GDM1 (cell line): ENCODE measurements at regions not wholly inside any gene's neighbourhood (a gene's known extent, or its start where the extent isn't known, plus 50 kb on each side); places are given as distances from the start of the nearest gene placed in this dataset.

ENCODE experiments used
- DNase-seq: peaks from one replicate; lab custom pipeline; 2025; lab: John Stamatoyannopoulos, UW

DNA sequence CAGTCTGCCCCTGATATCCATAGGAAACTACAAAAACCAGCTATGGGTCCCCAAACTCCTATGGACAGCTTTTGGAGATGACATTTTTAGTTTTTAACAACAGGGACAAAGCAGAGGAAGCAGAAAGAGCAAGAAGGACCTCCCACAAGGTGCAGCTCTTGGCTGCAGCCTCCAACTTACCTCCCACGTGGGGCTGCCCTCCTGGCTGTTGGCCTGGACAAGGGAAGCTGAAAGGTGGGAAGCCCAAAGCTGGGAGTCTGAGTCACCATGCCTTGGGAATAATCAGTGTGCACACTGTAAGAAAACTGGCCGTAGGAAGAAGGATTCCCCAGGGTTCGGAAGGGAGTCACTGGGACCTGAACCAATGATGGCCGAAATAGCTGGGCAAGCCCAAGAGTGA is 51.8 kb upstream of the PAX1 start:
- no peak for DNase-seq

GRCh38 chr20:21643417-21643816 is 62.0 kb upstream of the PAX1 start:
- no peak for DNase-seq

GRCh38 chr20:21640556-21640955 is 64.9 kb upstream of the PAX1 start:
- no peak for DNase-seq

- DNase-seq = no peak
Measured at GRCh38 chr20:21633829-21634228, 71.6 kb upstream of the PAX1 start.

DNA sequence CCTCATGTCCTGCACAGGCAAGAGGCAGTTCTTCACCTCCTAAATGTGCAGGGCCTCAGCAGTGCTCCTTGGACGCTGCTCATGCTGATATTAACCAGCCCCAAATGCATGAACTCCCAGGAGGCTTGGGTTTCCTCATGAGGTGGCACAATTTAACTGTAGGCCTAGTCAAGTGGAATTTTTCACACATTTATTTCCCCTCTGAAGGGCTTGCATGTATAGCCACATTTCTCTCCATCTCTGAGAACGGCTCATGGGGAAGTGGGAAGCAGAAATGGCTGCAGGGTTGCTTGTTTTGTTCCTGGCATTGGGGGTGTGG is 72.8 kb upstream of the PAX1 start:
- no peak for DNase-seq

- no peak for DNase-seq
Measured at GRCh38 chr20:21632031-21632734, 73.3 kb upstream of the PAX1 start.

DNA sequence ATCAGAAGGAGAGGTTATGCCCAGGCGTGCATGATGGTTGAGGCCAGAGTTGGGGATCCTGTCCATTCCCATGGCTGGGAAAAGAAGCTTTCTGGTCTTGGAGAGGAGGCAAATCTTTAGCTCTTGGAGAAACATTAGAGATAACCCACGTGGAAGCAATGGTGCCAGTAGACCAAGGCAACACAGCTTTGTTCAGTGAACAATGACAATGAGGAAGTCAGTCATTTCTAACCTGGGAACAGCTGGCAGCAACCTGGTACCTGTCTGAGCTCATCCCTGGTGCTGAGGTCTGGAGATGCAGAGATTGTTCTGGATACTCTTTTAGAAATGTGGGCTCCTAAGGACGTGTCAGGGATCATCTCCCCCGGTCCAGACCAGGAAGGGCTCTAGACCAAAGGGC is 76.7 kb upstream of the PAX1 start:
- no peak for DNase-seq

DNA sequence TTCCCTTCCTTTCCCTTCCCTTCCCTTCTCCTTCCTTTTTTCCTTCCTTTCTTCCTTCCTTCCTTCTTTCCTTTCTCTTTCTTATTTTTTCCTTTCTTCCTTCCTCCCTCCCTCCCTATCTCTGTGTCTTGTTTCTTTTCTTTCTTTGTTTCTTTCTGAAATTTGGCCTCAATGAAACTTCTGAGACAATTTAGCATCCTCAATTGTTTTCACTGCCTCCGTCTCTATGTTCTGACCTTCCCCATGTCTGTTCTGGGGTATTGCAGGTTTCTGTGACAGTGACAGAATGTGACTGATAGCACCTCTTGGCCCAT is 81.7 kb upstream of the PAX1 start:
- no peak for DNase-seq

DNA sequence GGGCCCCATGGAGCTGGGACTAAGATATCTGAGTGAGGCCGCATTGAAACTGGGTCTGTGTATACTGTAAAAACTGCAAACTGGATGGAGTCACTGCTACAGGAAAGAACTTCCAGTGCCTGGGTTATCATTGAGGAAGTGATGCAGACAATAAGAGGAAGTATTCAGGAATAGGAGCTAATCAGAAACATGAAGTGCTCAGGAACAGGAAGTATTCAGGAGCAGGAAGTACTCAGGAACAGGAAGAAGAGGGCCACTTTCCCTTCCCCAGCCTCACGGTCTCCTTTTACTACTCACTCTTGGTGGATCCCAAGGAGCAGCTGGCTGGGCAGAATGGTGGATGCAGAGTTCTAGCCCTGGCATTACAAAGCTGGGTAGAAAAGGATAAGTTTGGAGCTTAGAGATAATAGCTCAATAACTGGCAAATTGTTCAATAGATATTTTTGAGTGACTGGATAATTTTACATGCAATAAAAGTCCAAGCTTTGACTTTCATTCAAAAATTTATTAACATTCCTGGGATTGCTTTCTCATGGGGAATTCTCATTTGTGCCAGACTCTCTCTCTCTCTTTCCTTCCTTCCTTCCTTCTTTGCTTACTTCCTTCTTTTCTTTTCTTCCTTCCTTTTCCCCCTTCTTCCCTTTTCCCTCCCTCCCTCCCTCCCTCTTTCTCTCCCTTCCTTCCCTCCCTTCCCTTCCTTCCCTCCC is 82.2 kb upstream of the PAX1 start:
- peak; percentile 27 for DNase-seq

- DNase-seq = no peak
Measured at GRCh38 chr20:21622097-21622857, 83.2 kb upstream of the PAX1 start.

DNA sequence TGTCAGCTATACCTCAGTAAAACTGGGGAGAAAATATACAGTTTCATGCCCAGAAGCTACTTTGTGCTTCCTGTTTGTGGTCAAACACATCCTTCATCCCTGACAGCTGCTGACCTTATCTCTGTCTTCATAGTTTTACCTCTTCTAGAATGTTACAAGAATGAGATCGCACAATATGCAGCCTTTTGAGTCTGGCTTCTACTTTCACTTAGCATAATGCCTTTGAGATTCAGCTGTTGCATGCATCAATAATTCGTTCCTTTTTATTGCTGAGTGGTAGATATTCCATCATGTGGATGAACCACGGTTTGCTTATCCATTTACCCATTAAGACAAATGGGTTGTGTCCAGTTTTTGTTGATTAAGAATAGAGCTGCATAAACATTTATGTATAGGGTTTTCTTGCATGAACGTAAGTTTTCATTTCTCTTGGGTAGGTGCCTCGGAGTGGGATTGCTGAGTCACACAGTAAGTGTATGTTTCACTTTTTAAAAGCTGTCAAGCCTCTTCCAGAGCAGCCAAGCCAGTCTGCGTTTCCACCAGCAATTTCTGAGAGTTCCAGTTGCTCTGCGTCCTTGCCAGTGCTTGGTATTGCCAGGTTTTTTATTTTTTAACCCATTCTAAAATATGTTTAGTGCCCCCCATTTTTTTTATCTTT is 86.6 kb upstream of the PAX1 start:
- DNase-seq = no peak

GRCh38 chr20:21615617-21616080 is 89.8 kb upstream of the PAX1 start:
- DNase-seq = peak; percentile 37

- DNase-seq = no peak
Measured at GRCh38 chr20:21614980-21615379, 90.5 kb upstream of the PAX1 start.

- no peak for DNase-seq
Measured at GRCh38 chr20:21613512-21613911, 92.0 kb upstream of the PAX1 start.

GRCh38 chr20:21609981-21610380 is 95.5 kb upstream of the PAX1 start:
- no peak for DNase-seq

GRCh38 chr20:21609221-21609620 is 95.4 kb upstream of the NKX2-2 start:
- no peak for DNase-seq

- no peak for DNase-seq
Measured at GRCh38 chr20:21608777-21609176, 94.9 kb upstream of the NKX2-2 start.

DNA sequence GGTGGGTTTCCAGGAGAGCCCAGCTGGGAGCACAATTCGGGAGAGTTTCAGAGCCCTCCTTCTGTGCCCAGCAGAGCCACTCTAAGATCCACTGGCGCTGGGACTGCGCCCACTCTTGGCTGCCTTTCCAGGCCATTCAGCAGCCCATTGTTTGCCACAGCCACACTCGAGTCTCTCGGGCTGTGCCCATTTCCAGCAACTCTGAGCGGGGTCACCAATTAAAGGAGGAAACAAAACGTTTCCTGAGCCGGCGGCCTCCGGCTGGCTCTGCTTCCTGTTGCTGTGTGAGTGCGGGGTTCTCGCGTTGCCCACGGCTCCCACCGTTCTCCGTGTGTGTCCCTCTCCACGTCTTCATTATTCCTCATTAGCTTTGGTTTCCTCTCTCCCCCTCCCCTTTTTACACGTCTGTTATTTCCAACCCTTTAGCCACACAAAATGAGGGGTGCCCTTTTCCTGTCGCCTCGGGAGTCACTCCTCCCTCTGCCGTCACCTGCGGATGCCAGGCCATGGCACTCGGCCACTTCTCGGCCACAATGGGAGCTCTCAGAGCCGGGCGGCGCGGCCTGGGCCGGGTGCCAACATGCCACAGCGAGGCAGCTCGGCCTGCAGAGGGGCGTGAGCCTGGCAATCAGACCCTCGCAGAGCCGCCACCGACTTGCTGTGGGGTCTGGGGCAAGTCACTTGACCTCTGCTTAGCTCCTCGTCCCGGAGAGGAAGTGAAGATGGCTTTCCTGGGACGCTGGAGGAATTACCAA is 94.3 kb upstream of the NKX2-2 start:
- DNase-seq = no peak

DNA sequence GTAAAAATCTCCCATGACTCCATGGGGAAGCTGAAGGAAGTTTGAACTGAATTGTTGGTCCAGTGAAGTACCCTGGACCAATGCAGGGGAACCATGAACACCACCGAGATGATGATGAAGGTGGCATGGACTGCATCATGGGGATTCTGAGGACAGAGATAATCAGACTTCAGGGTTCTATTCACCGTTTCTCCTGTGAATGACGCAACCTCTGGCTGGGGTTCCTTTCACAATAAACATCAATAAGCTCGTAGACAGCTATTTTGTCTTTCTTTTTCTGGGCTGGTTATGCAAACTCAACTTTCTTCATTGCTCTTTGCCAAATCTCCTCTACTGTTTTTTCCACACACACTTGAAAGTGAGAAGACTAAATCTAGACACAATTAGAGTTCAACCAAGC is 87.9 kb upstream of the NKX2-2 start:
- DNase-seq = no peak

DNA sequence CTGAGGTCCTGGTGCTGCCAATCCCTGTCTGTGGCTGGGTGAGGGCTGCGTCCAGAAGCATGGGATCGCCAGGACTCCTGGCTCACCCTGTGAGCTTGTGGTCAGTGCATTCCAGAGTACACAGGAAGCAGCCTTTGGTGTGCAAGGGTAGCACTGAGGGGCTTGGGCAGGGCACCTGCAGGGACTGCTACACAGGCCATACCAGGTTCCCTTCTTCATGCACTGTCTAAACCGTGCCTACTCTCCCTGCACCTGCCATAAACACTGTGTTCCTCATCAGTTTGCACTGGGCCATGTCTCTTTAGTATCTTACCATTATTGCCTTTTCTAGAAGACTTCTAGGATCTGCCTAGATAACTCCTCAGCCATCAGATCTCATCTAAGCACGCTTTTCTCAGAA is 72.8 kb upstream of the NKX2-2 start:
- no peak for DNase-seq

DNA sequence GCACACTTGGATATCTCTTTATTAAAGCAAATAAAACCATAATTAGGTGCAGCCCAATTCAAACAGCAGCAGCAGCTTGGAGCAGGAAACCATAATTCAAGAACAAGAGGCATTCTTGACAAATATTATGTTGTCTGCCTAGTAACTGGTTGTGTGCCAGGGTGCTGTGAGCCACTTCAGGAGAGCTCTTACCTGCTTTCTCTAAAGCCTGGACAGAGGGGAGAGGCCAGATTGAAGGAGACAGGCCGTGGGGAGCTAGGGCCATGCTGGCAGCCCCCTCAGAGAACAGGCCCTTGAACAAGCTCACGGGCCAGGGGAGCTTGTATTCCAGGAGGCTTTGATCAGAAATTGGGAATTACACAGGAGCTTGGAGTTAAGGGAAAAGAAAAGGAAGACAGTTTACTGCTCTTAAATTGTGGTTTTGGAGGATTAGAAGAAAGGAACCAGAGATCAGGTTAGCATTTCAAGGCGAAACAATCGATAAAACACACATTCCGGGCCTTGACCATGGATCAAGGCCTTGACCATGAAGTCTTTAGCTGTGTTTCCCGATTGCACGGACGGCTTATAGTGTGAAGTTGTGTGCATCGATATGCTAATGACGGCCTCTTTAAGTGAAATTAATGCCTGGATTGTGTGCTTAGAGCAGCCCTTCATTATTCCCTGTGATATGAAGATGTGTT is 69.8 kb upstream of the NKX2-2 start:
- DNase-seq = no peak

DNA sequence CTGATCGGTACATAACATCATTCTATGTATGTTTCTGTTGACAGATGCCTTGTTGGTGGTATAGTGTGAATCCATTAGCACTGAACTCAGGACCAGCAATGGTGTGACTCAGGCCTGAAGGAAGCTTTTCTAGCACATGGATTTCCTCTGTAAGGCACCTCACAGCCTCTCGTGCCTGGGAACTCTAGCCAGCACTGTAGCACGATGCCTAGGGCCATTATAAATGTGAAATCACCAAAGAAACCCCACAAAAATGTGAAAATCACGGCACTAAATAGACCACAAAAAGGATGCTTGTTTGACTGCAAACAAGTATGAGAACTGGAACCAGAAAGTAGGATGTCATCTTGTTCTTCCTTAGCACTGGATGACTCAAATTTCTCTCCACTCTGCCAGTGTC is 63.7 kb upstream of the NKX2-2 start:
- DNase-seq = no peak
